ENCODE measurements at regions not wholly inside any gene's neighbourhood (a gene's known extent, or its start where the extent isn't known, plus 50 kb on each side); places are given as distances from the start of the nearest gene placed in this dataset.

DNA sequence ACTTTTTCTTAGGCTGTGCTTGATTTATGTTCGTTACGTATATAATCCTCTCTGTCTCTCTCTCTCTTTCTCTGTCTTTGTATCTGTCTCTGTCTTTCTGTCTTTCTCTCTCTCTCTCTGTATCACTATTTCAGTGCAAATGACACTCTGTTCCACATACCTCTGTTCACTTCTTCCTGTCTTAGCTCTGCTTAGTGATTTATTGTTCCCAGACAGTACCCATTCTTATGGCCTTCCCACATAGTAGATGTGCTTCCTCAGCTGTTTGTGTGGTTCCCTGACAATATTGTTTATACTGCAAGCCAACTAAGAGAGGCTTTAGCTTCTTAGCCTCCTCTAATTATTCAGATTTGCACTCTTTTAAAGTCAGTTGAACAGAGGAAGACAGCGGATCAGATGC, 1244.2 kb downstream of the DIAPH3 start:
- no peaks in the 10 kb centered on the region for H3K9me3 ChIP-seq (ENCODE audit: low read depth)
- no peaks in the 10 kb centered on the region for H3K79me2 ChIP-seq
- 86% methylated on average over 3 of the region's 3 CpGs for WGBS (ENCODE audit: low lambda C conversion rate, missing lambda C conversion rate)
- no peaks in the 10 kb centered on the region for H3K9me2 ChIP-seq (replicated peaks; ENCODE audit: insufficient read depth)
- no peak for DNase-seq (ENCODE audit: low spot score)
- no peak overlapping the region for H3K27ac ChIP-seq
- H3K4me3 ChIP-seq = no peak overlapping the region
- H3K27me3 ChIP-seq = no peaks in the 10 kb centered on the region
- H3K4me2 ChIP-seq = no peak overlapping the region
- H3K4me1 ChIP-seq (ENCODE audit: insufficient read depth) = no peaks in the 10 kb centered on the region
- no peak for TF ChIP-seq CTCF (IDR thresholded peaks at IDR 0.05; ENCODE audit: poor library complexity)
- TF ChIP-seq EZH2 (IDR thresholded peaks at IDR 0.05; ENCODE audit: borderline replicate concordance) = no peak
- TF ChIP-seq EZH2phosphoT487 (IDR thresholded peaks at IDR 0.05; ENCODE audit: low read depth, severe bottlenecking, unreplicated experiment) = no peak
- H4K20me1 ChIP-seq (ENCODE audit: insufficient read depth, poor library complexity, severe bottlenecking) = no peaks in the 10 kb centered on the region
- H2AFZ ChIP-seq = no peak overlapping the region
- no peaks in the 10 kb centered on the region for H3K36me3 ChIP-seq (replicated peaks; ENCODE audit: insufficient read depth, low read depth)

DNA sequence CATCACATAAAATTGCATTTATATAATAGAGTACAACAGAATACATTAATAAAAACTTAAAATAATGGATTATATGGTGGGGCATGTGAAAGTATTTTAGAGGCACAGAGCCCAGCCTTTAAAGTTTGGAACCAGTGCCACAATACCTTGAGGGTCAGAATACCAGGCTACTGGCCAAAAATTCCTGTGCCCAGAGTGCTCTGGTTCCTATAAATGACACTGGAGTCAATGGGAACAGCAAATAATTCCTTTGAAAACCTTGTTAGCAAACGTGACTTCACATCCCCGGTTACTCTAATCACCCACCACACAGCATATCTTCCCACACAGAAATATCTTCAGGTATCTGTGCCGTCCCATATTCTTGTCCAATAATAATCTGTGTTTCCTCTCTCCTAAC, 1242.6 kb downstream of the DIAPH3 start:
- Histone ChIP-seq H3K36me3 (replicated peaks; ENCODE audit: insufficient read depth, low read depth) (no peaks in the 10 kb centered on the region), H4K20me1 (ENCODE audit: insufficient read depth, poor library complexity, severe bottlenecking) (no peaks in the 10 kb centered on the region), H3K4me1 (ENCODE audit: insufficient read depth) (no peaks in the 10 kb centered on the region), H3K27me3 (no peaks in the 10 kb centered on the region), H3K4me3 (no peak overlapping the region), H3K9me2 (replicated peaks; ENCODE audit: insufficient read depth) (no peaks in the 10 kb centered on the region), H3K27ac (no peak overlapping the region), H3K4me2 (no peak overlapping the region), H3K9me3 (ENCODE audit: low read depth) (no peaks in the 10 kb centered on the region), H2AFZ (no peak overlapping the region), H3K79me2 (no peaks in the 10 kb centered on the region)
- DNase-seq (ENCODE audit: low spot score) = no peak
- TF ChIP-seq EZH2 (IDR thresholded peaks at IDR 0.05; ENCODE audit: borderline replicate concordance) = no peak
- TF ChIP-seq EZH2phosphoT487 (IDR thresholded peaks at IDR 0.05; ENCODE audit: low read depth, severe bottlenecking, unreplicated experiment) = no peak
- TF ChIP-seq CTCF (IDR thresholded peaks at IDR 0.05; ENCODE audit: poor library complexity) = no peak
- WGBS (ENCODE audit: low lambda C conversion rate, missing lambda C conversion rate) = 65% methylated on average over 3 of the region's 3 CpGs

- H4K20me1 ChIP-seq (ENCODE audit: insufficient read depth, poor library complexity, severe bottlenecking) = no peaks in the 10 kb centered on the region
- 92% methylated on average over 3 of the region's 3 CpGs for WGBS (ENCODE audit: low lambda C conversion rate, missing lambda C conversion rate)
Observed at GRCh38 chr13:58926858-58927257, 1236.9 kb downstream of the DIAPH3 start.

More at GRCh38 chr13:58926858-58927257, 1236.9 kb downstream of the DIAPH3 start:
- H3K4me3 ChIP-seq = no peak overlapping the region
- H3K4me1 ChIP-seq (ENCODE audit: insufficient read depth) = no peaks in the 10 kb centered on the region
- no peak overlapping the region for H3K4me2 ChIP-seq
- DNase-seq (ENCODE audit: low spot score) = no peak
- H3K27me3 ChIP-seq = no peaks in the 10 kb centered on the region
- no peak overlapping the region for H2AFZ ChIP-seq
- no peak overlapping the region for H3K27ac ChIP-seq
- no peaks in the 10 kb centered on the region for H3K79me2 ChIP-seq
- no peaks in the 10 kb centered on the region for H3K9me2 ChIP-seq (replicated peaks; ENCODE audit: insufficient read depth)
- H3K9me3 ChIP-seq (ENCODE audit: low read depth) = no peaks in the 10 kb centered on the region
- TF ChIP-seq EZH2 (IDR thresholded peaks at IDR 0.05; ENCODE audit: borderline replicate concordance) = no peak
- no peak for TF ChIP-seq EZH2phosphoT487 (IDR thresholded peaks at IDR 0.05; ENCODE audit: low read depth, severe bottlenecking, unreplicated experiment)
- no peak for TF ChIP-seq CTCF (IDR thresholded peaks at IDR 0.05; ENCODE audit: poor library complexity)
- no peaks in the 10 kb centered on the region for H3K36me3 ChIP-seq (replicated peaks; ENCODE audit: insufficient read depth, low read depth)

All from hepatocyte (in vitro differentiated cells).